OCI-LY1 (cell line): ENCODE measurements at regions not wholly inside any gene's neighbourhood (a gene's known extent, or its start where the extent isn't known, plus 50 kb on each side); places are given as distances from the start of the nearest gene placed in this dataset.

Source experiments
- H2AFZ ChIP-seq: fragments of 200-600 bp; sonication (generic), shearing (Covaris generic); 2 replicates; pipeline ENCODE4 v1.6.0; 2014; ENCODE audit warnings: antibody characterized with exemption, mild to moderate bottlenecking, low read length
- H3F3A ChIP-seq: fragments of 200-600 bp; sonication (generic), shearing (Covaris generic); 2 replicates; pipeline ENCODE4 v1.6.0; 2014; ENCODE audit warnings: mild to moderate bottlenecking, antibody characterized with exemption, low read length, moderate library complexity; ENCODE audit not compliant: insufficient read depth
- H3K27ac ChIP-seq: fragments of 200-600 bp; sonication (generic); 2 replicates; pipeline ENCODE4 v1.5.1; 2014; ENCODE audit warnings: low read length, mixed run types, mild to moderate bottlenecking, low read depth; ENCODE audit not compliant: poor library complexity, severe bottlenecking
- H3K27me3 ChIP-seq: fragments of 200-600 bp; sonication (generic); 2 replicates; pipeline ENCODE4 v1.6.0; 2014; ENCODE audit warnings: antibody characterized with exemption, mild to moderate bottlenecking, low read length, moderate library complexity; ENCODE audit not compliant: insufficient read depth
- H3K36me3 ChIP-seq: fragments of 200-600 bp; sonication (generic); 2 replicates; pipeline ENCODE4 v1.6.1; 2014; ENCODE audit warnings: mild to moderate bottlenecking, antibody characterized with exemption, low read length, moderate library complexity, mixed read lengths; ENCODE audit not compliant: insufficient read depth
- H3K4me1 ChIP-seq: fragments of 200-600 bp; sonication (generic); 2 replicates; pipeline ENCODE4 v1.5.1; 2014; ENCODE audit warnings: mild to moderate bottlenecking, low read length, moderate library complexity; ENCODE audit not compliant: insufficient read depth, severe bottlenecking
- H3K4me2 ChIP-seq: fragments of 200-600 bp; sonication (generic), shearing (Covaris generic); 2 replicates; pipeline ENCODE4 v1.6.1; 2014; ENCODE audit warnings: low read length
- H3K4me3 ChIP-seq: fragments of 200-600 bp; sonication (generic); 2 replicates; pipeline ENCODE4 v1.5.1; 2014; ENCODE audit warnings: low read length, low read depth, mild to moderate bottlenecking, mixed read lengths; ENCODE audit not compliant: poor library complexity, severe bottlenecking
- H3K79me2 ChIP-seq: fragments of 200-600 bp; shearing (Covaris generic); 2 replicates; pipeline ENCODE4 v1.6.1; 2016; ENCODE audit warnings: mixed run types, low read length, mixed read lengths; ENCODE audit not compliant: insufficient read depth
- H3K9ac ChIP-seq: fragments of 200-600 bp; sonication (generic), shearing (Covaris generic); 2 replicates; pipeline ENCODE4 v1.6.1; 2014; ENCODE audit warnings: mild to moderate bottlenecking, low read length, mixed read lengths
- H3K9me2 ChIP-seq: fragments of 200-600 bp; sonication (generic), shearing (Covaris generic); 2 replicates; pipeline ENCODE4 v1.6.1; 2014; ENCODE audit warnings: low read depth, mild to moderate bottlenecking, low read length, mixed read lengths
- H3K9me3 ChIP-seq: fragments of 200-600 bp; shearing (Covaris generic); 2 replicates; pipeline ENCODE4 v1.6.1; 2014; ENCODE audit warnings: low read length, mixed read lengths
- H4K20me1 ChIP-seq: fragments of 200-600 bp; sonication (generic), shearing (Covaris generic); 2 replicates; pipeline ENCODE4 v1.6.0; 2016; ENCODE audit warnings: mild to moderate bottlenecking, low read length; ENCODE audit not compliant: insufficient read depth
- EZH2 ChIP-seq: fragments of 200-600 bp; sonication (generic), shearing (Covaris generic); IDR thresholded peaks from 2 replicates; pipeline ENCODE4 v1.8.0; 2017; ENCODE audit warnings: borderline replicate concordance, mixed run types, mild to moderate bottlenecking, antibody characterized with exemption, low read length, moderate library complexity, mixed read lengths
- TF ChIP-seq, protein P1 (sequence below): fragments of 200-600 bp; sonication (generic), shearing (Covaris generic); IDR thresholded peaks from 2 replicates; pipeline ENCODE4 v1.5.1; 2017; ENCODE audit warnings: mild to moderate bottlenecking, antibody characterized with exemption, low read length, moderate library complexity, mixed read lengths

DNA sequence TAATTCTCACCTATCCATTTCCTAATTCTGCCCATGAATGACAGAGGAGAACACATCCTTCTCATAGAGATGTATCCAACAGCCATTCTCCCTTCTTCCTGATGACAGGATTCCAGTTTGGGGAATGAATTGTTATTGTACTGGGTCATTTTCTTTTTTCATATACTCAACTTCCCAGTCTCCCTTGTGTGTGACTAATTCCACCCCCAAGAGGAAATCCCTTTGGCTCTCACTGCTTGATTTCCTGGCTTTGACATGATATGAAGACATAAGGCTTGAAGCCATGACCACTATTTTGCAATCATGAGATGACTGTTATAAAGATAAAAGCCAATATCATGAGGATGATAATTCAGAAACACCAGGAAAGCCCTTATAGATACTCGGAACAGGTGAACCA lies 384.7 kb upstream of the ACVR2A start:
- Histone ChIP-seq H2AFZ (no peak overlapping the region), H3K4me3 (no peak overlapping the region), H3K27me3 (no peaks in the 10 kb centered on the region), H3K9ac (no peak overlapping the region), H3K4me1 (no peaks in the 10 kb centered on the region), H3K4me2 (no peak overlapping the region), H3K27ac (no peak overlapping the region), H3K36me3 (no peaks in the 10 kb centered on the region), H3K79me2 (no peaks in the 10 kb centered on the region), H3K9me2 (no peaks in the 10 kb centered on the region), H3K9me3 (no peaks in the 10 kb centered on the region), H3F3A (no peaks in the 10 kb centered on the region), H4K20me1 (no peaks in the 10 kb centered on the region)
- TF ChIP-seq EZH2: no peak
- TF ChIP-seq, protein P1, sequence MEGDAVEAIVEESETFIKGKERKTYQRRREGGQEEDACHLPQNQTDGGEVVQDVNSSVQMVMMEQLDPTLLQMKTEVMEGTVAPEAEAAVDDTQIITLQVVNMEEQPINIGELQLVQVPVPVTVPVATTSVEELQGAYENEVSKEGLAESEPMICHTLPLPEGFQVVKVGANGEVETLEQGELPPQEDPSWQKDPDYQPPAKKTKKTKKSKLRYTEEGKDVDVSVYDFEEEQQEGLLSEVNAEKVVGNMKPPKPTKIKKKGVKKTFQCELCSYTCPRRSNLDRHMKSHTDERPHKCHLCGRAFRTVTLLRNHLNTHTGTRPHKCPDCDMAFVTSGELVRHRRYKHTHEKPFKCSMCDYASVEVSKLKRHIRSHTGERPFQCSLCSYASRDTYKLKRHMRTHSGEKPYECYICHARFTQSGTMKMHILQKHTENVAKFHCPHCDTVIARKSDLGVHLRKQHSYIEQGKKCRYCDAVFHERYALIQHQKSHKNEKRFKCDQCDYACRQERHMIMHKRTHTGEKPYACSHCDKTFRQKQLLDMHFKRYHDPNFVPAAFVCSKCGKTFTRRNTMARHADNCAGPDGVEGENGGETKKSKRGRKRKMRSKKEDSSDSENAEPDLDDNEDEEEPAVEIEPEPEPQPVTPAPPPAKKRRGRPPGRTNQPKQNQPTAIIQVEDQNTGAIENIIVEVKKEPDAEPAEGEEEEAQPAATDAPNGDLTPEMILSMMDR: no peak

DNA sequence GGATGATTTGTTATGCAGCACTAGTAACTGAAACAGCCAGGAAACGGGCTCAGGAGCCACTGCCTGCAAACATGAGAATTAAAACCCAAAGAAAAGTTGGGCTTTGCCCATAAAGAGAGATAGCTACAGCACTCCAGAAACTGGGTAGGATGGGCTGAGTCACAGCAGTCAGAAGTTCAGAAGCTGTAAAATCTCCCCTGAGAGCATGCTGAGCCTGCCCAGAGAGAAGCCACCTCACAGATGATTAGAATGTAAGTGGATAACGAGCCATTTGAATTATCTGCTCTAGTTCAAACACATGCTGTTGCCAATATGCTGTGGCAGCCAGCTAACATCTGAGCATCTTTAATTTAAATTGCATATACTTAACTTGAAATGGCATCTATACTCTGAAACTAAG lies 388.1 kb upstream of the ACVR2A start:
- H3K4me1 ChIP-seq: no peaks in the 10 kb centered on the region
- no peak overlapping the region for H2AFZ ChIP-seq
- H3K9me3 ChIP-seq: no peaks in the 10 kb centered on the region
- H3K36me3 ChIP-seq: no peaks in the 10 kb centered on the region
- no peaks in the 10 kb centered on the region for H3K27me3 ChIP-seq
- no peak for TF ChIP-seq EZH2
- TF ChIP-seq, protein P1: no peak
- H4K20me1 ChIP-seq: no peaks in the 10 kb centered on the region
- no peak overlapping the region for H3K27ac ChIP-seq
- H3K9me2 ChIP-seq: no peaks in the 10 kb centered on the region
- H3K4me2 ChIP-seq: no peak overlapping the region
- H3K79me2 ChIP-seq: no peaks in the 10 kb centered on the region
- no peaks in the 10 kb centered on the region for H3F3A ChIP-seq
- no peak overlapping the region for H3K4me3 ChIP-seq
- H3K9ac ChIP-seq: no peak overlapping the region

DNA sequence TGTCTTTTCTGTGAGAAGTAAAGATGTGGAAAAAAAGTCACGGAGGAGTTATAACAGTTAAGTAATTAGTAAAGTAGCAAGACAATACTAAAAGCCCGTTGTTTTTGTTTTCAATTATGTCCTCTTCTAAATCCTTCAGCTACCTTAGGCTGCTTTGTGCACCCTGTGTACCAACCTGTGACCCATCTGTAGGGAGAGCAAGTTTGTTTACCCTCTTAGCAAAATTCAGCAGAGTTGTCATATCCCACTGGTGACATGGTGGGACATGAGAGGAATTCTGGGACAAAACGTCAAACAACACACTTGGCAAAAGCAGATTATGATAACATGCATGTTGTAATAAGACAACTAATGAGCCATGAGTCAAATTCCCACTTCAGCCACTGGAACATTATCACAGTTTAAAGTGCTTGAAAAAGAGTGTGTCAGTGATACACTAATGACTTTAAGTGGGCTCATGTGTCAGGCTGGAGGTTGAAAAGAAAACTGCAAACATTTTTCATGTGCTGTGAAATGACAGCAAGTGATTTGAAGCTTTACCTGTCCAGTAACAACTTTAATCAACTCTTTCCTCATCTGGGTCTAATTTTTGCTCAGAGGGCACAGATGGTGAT lies 392.8 kb upstream of the ACVR2A start:
- no peak overlapping the region for H3K27ac ChIP-seq
- no peaks in the 10 kb centered on the region for H3K27me3 ChIP-seq
- H3K4me3 ChIP-seq: no peak overlapping the region
- no peaks in the 10 kb centered on the region for H3K79me2 ChIP-seq
- no peaks in the 10 kb centered on the region for H3K9me3 ChIP-seq
- H3K4me1 ChIP-seq: no peaks in the 10 kb centered on the region
- H3K4me2 ChIP-seq: no peak overlapping the region
- no peak overlapping the region for H3K9ac ChIP-seq
- no peaks in the 10 kb centered on the region for H3K9me2 ChIP-seq
- H3F3A ChIP-seq: no peaks in the 10 kb centered on the region
- H4K20me1 ChIP-seq: no peaks in the 10 kb centered on the region
- TF ChIP-seq, protein P1: no peak
- TF ChIP-seq EZH2: no peak
- no peaks in the 10 kb centered on the region for H3K36me3 ChIP-seq
- no peak overlapping the region for H2AFZ ChIP-seq
